ENCODE measurements at regions not wholly inside any gene's neighbourhood (a gene's known extent, or its start where the extent isn't known, plus 50 kb on each side); places are given as distances from the start of the nearest gene placed in this dataset.

- DNase-seq (ENCODE audit: low read depth in 2 of 2, low spot score in 1 of 2) = no peak
Measured at GRCh38 chr6:144335311-144335861, 50.3 kb downstream of the UTRN start.

GRCh38 chr6:144335914-144336313 lies 50.8 kb downstream of the UTRN start:
- DNase-seq (ENCODE audit: low read depth in 2 of 2, low spot score in 1 of 2) = no peak

GRCh38 chr6:144336900-144337299 lies 51.8 kb downstream of the UTRN start:
- DNase-seq (ENCODE audit: low read depth in 2 of 2, low spot score in 1 of 2) = no peak

- no peak for DNase-seq (ENCODE audit: low read depth in 2 of 2, low spot score in 1 of 2)
Measured at GRCh38 chr6:144338474-144338873, 53.3 kb downstream of the UTRN start.

- DNase-seq (ENCODE audit: low read depth in 2 of 2, low spot score in 1 of 2) = no peak
Measured at GRCh38 chr6:144338951-144339700, 54.0 kb downstream of the UTRN start.

GRCh38 chr6:144339859-144340452 lies 54.8 kb downstream of the UTRN start:
- DNase-seq (ENCODE audit: low read depth in 2 of 2, low spot score in 1 of 2) = no peak

- DNase-seq (ENCODE audit: low read depth in 2 of 2, low spot score in 1 of 2) = no peak
Measured at GRCh38 chr6:144340541-144341371, 55.6 kb downstream of the UTRN start.

GRCh38 chr6:144341831-144342527 lies 56.8 kb downstream of the UTRN start:
- no peak for DNase-seq (ENCODE audit: low read depth in 2 of 2, low spot score in 1 of 2)

GRCh38 chr6:144343701-144344428 lies 58.7 kb downstream of the UTRN start:
- no peak for DNase-seq (ENCODE audit: low read depth in 2 of 2, low spot score in 1 of 2)

GRCh38 chr6:144344646-144345045 lies 59.5 kb downstream of the UTRN start:
- DNase-seq (ENCODE audit: low read depth in 2 of 2, low spot score in 1 of 2) = no peak

- DNase-seq (ENCODE audit: low read depth in 2 of 2, low spot score in 1 of 2) = no peak
Measured at GRCh38 chr6:144345451-144345850, 60.3 kb downstream of the UTRN start.

GRCh38 chr6:144346719-144347447 lies 61.7 kb downstream of the UTRN start:
- no peak for DNase-seq (ENCODE audit: low read depth in 2 of 2, low spot score in 1 of 2)

GRCh38 chr6:144347448-144347759 lies 62.3 kb downstream of the UTRN start:
- DNase-seq (ENCODE audit: low read depth in 2 of 2, low spot score in 1 of 2) = no peak

GRCh38 chr6:144347933-144348332 lies 62.8 kb downstream of the UTRN start:
- no peak for DNase-seq (ENCODE audit: low read depth in 2 of 2, low spot score in 1 of 2)

GRCh38 chr6:144349690-144350527 lies 64.8 kb downstream of the UTRN start:
- no peak for DNase-seq (ENCODE audit: low read depth in 2 of 2, low spot score in 1 of 2)

- no peak for DNase-seq (ENCODE audit: low read depth in 2 of 2, low spot score in 1 of 2)
Measured at GRCh38 chr6:144350528-144350880, 65.4 kb downstream of the UTRN start.

- DNase-seq (ENCODE audit: low read depth in 2 of 2, low spot score in 1 of 2) = no peak
Measured at GRCh38 chr6:144351379-144352127, 66.4 kb downstream of the UTRN start.

GRCh38 chr6:144352331-144352730 lies 67.2 kb downstream of the UTRN start:
- no peak for DNase-seq (ENCODE audit: low read depth in 2 of 2, low spot score in 1 of 2)

All from stimulated activated CD8-positive, alpha-beta memory T cell treated with anti-CD3 and anti-CD28 coated beads, Interleukin-4, amount 100 ng/mL, for 4 hours (primary cell).